Endothelial cell of umbilical vein (primary cell): ENCODE measurements at regions not wholly inside any gene's neighbourhood (a gene's known extent, or its start where the extent isn't known, plus 50 kb on each side); places are given as distances from the start of the nearest gene placed in this dataset.

Experiments used
- BruUV-seq: library from RNA; stranded (reverse); fragments of 400-500 nt; replicated peaks from 2 replicates; lab custom pipeline; 2021; lab: Mats Ljungman, UMichigan
- CTCF ChIA-PET: fragments of 300-600, 350-600 bp; sonication (Branson Sonifier 250); formaldehyde crosslinking; loops from one replicate; lab custom pipeline; 2021; ENCODE audit warnings: antibody characterized with exemption, inconsistent platforms; lab: Charles Lee
- POLR2A ChIA-PET: fragments of 300-600, 350-600 bp; sonication (Branson Sonifier 250); formaldehyde crosslinking; loops from one replicate; lab custom pipeline; 2021; ENCODE audit warnings: antibody characterized with exemption, inconsistent platforms; lab: Charles Lee
- DNase-seq: peaks from one replicate; pipeline ENCODE4 v3.0.0-alpha.2; 2011; ENCODE audit warnings: low read depth, low spot score
- FAIRE-seq: peaks from 2 replicates; lab custom pipeline; 2011; peaks lifted over from hg19 to GRCh38; lab: Jason Lieb, UNC
- H2AFZ ChIP-seq: 2 replicates; pipeline ENCODE4 v1.6.0; 2012; ENCODE audit warnings: low read depth, low read length, control low read depth, inconsistent platforms
- H3K27ac ChIP-seq: 2 replicates; pipeline ENCODE4 v1.5.1; 2011; ENCODE audit warnings: low read depth, mild to moderate bottlenecking, control low read depth, low read length, moderate library complexity; ENCODE audit not compliant: insufficient read depth
- H3K27me3 ChIP-seq, 2 experiments: 2 replicates each; pipeline versions ENCODE4 v1.6.0 to v1.6.1; 2011; ENCODE audit warnings: low read length in 2 of 2, mixed read lengths in 1 of 2; ENCODE audit not compliant: control insufficient read depth in 2 of 2, insufficient read depth in 2 of 2
- H3K36me3 ChIP-seq, 2 experiments: 2 replicates in 1 of 2; 3 replicates in 1 of 2; pipeline ENCODE4 v1.5.1; 2011; ENCODE audit warnings: low read length in 2 of 2, mild to moderate bottlenecking in 1 of 2, moderate library complexity in 1 of 2; ENCODE audit not compliant: control insufficient read depth in 2 of 2, insufficient read depth in 2 of 2; ENCODE audit errors: extremely low read depth in 1 of 2
- H3K4me1 ChIP-seq: 3 replicates; pipeline ENCODE4 v1.5.1; 2011; ENCODE audit warnings: mild to moderate bottlenecking, low read length; ENCODE audit not compliant: control insufficient read depth, insufficient read depth; ENCODE audit errors: extremely low read depth
- H3K4me2 ChIP-seq: 2 replicates; pipeline ENCODE4 v1.6.1; 2011; ENCODE audit warnings: low read length, control low read depth, mixed read lengths; ENCODE audit not compliant: insufficient read depth
- H3K4me3 ChIP-seq, 3 experiments: fragments of 200-600 bp in 1 of 3; sonication (generic), shearing (Covaris generic) in 1 of 3; replicated peaks in 1 of 3; 2 replicates each; pipeline ENCODE4 v1.5.1; 2011 to 2016; ENCODE audit warnings: control low read depth in 3 of 3, low read length in 3 of 3, mild to moderate bottlenecking in 2 of 3, inconsistent platforms in 1 of 3, low read depth in 1 of 3, moderate library complexity in 1 of 3; ENCODE audit not compliant: insufficient read depth in 1 of 3
- H3K79me2 ChIP-seq: 2 replicates; pipeline ENCODE4 v1.6.0; 2012; ENCODE audit warnings: low read length, inconsistent platforms; ENCODE audit not compliant: control insufficient read depth, insufficient read depth
- H3K9ac ChIP-seq: replicated peaks from 2 replicates; pipeline ENCODE3; 2011; ENCODE audit warnings: low read length, control low read depth; ENCODE audit not compliant: insufficient read depth; ENCODE audit errors: extremely low read depth
- H3K9me1 ChIP-seq: replicated peaks from 3 replicates; pipeline ENCODE4 v1.6.0; 2011; ENCODE audit warnings: mild to moderate bottlenecking, low read length; ENCODE audit not compliant: control insufficient read depth, insufficient read depth; ENCODE audit errors: extremely low read depth
- H3K9me3 ChIP-seq: replicated peaks from 2 replicates; pipeline ENCODE4 v1.5.1; 2012; ENCODE audit warnings: low read length, inconsistent platforms; ENCODE audit not compliant: control insufficient read depth, insufficient read depth
- H4K20me1 ChIP-seq: replicated peaks from 2 replicates; pipeline ENCODE3; 2011; ENCODE audit warnings: mild to moderate bottlenecking, low read length; ENCODE audit not compliant: control insufficient read depth, insufficient read depth; ENCODE audit errors: extremely low read depth
- CTCF ChIP-seq, 2 donors: IDR thresholded peaks; 1 replicate in 1 of 2; 2 replicates in 1 of 2; pipeline ENCODE4 v1.5.1; 2011; ENCODE audit warnings: low read length in 2 of 2, mild to moderate bottlenecking in 2 of 2, moderate library complexity in 2 of 2, control low read depth in 1 of 2, inconsistent platforms in 1 of 2, low read depth in 1 of 2; ENCODE audit not compliant: insufficient read depth in 1 of 2; ENCODE audit errors: extremely low read depth in 1 of 2
- EZH2 ChIP-seq: IDR thresholded peaks from 2 replicates; pipeline ENCODE4 v1.6.1; 2012; ENCODE audit warnings: borderline replicate concordance, low read depth, mild to moderate bottlenecking, moderate library complexity, low read length, inconsistent platforms; ENCODE audit not compliant: severe bottlenecking
- FOS ChIP-seq: IDR thresholded peaks from 2 replicates; pipeline ENCODE4 v1.6.1; 2011; ENCODE audit warnings: mild to moderate bottlenecking, low read length, moderate library complexity, borderline replicate concordance; ENCODE audit not compliant: insufficient read depth
- GATA2 ChIP-seq: IDR thresholded peaks from 2 replicates; pipeline ENCODE4 v1.7.0; 2011; ENCODE audit warnings: low read depth, mild to moderate bottlenecking, moderate library complexity, mixed read lengths, low read length; ENCODE audit not compliant: insufficient read length, insufficient read depth
- JUN ChIP-seq: IDR thresholded peaks from 2 replicates; pipeline ENCODE4 v1.6.1; 2011; ENCODE audit warnings: borderline replicate concordance, low read depth; ENCODE audit not compliant: insufficient read length, insufficient read depth
- MYC ChIP-seq: IDR thresholded peaks from one replicate; pipeline ENCODE4 v1.6.1; 2011; ENCODE audit warnings: mild to moderate bottlenecking, low read depth, low read length
- POLR2A ChIP-seq: IDR thresholded peaks from 2 replicates; pipeline ENCODE4 v1.6.1; 2012; ENCODE audit warnings: low read depth, mild to moderate bottlenecking, control low read depth, low read length
- POLR2AphosphoS5 ChIP-seq: IDR thresholded peaks from 2 replicates; pipeline ENCODE4 v1.6.1; 2012; ENCODE audit warnings: low read depth, mild to moderate bottlenecking, control low read depth, low read length, moderate library complexity; ENCODE audit not compliant: insufficient read depth
- dilution Hi-C: fragments of 300-500 bp; cut with MboI; formaldehyde crosslinking; loops from one replicate; pipeline ENCODE4 v1.15.0; 2019; ENCODE audit warnings: low sequenced_read_pairs; ENCODE audit not compliant: extremely low pct_ligation_motif_present
- intact Hi-C: fragments of 100-400 bp; cut with micrococcal nuclease; formaldehyde crosslinking; loops from one replicate; pipeline ENCODE4 v1.10.0; 2022
- TF ChIP-seq, protein P1 (sequence below): IDR thresholded peaks from 2 replicates; pipeline ENCODE4 v1.6.1; 2011; ENCODE audit not compliant: insufficient read depth, insufficient read length

GRCh38 chr12:124384299-124384894 is 89.5 kb downstream of the RFLNA start:
- Histone ChIP-seq H3K27me3 (no peaks in the 10 kb centered on the region), H3K9ac (peak overlapping the region; percentile 44), H2AFZ (no peak overlapping the region), H3K4me1 (peaks cover 75% of the 10 kb centered on the region), H3K9me3 (no peaks in the 10 kb centered on the region), H3K9me1 (no peaks in the 10 kb centered on the region), H3K36me3 (peaks cover 4 to 11% of the 10 kb centered on the region in 2 experiments), H3K79me2 (peaks cover 77% of the 10 kb centered on the region), H3K4me2 (no peak overlapping the region), H3K27ac (peak overlapping the region; percentile 74), H4K20me1 (no peaks in the 10 kb centered on the region), H3K4me3 (no peak overlapping the region)
- POLR2A ChIA-PET = no interaction called here
- no TSS peak for BruUV-seq
- CTCF ChIA-PET = interaction anchor here (8.3 kb wide), 1 partner anchor 14 kb away, joined by 60 read pairs; no protein-coding TSS in a partner anchor
- TF ChIP-seq POLR2AphosphoS5 = no peak
- TF ChIP-seq GATA2 = no peak
- no peak for TF ChIP-seq MYC
- TF ChIP-seq CTCF (IDR thresholded peaks at IDR 0.05; ENCODE audit: extremely low read depth in 1 of 2, insufficient read depth in 1 of 2, low read depth in 1 of 2, low read length in 2 of 2) = no peak
- TF ChIP-seq JUN = no peak
- TF ChIP-seq POLR2A = no peak
- TF ChIP-seq, protein P1, sequence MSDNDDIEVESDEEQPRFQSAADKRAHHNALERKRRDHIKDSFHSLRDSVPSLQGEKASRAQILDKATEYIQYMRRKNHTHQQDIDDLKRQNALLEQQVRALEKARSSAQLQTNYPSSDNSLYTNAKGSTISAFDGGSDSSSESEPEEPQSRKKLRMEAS = no peak
- no peak for TF ChIP-seq EZH2
- no peak for TF ChIP-seq FOS
- DNase-seq (no peak), FAIRE-seq (no peak)
- intact Hi-C loops = no loop called here
- dilution Hi-C loops = no loop called here
